ENCODE measurements at regions not wholly inside any gene's neighbourhood (a gene's known extent, or its start where the extent isn't known, plus 50 kb on each side); places are given as distances from the start of the nearest gene placed in this dataset.

DNA sequence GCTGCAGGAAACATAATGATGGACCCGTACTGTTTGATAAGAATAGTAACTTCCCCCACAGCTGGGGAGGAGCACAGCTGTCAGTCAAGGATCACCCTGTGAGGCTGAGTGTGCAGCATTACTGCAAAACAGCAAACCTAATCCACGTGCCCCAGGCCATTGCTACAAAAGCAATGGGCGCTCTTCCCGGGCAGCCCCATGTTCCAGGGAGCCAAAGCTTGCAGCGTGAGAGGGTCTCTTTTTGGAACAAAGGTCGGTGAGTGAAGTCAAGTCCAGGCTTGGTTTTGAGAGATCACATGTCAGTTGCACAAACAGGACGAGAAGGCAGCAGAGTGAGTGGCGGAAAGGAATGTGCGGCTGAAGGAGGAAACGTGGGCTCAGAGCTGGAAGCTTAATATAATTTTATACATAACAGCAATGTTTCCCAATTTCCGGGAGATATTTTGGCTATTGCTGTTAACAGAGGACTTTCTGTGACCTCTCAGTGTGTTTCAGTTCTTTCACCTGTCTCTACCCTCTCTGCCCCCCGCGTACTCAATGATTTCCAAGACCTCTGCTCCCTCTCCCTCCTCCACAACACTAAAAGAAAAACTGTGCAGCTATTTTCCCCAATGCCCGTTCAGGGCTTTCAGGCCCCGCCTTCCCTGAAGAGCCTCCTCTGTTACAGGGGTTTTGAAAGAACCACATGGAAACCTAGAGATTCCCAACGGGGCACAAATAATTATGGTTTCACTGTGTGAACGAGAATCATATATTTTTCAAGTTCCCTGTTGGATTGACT is 128.9 kb downstream of the MTPAP start:
- RAD21 ChIA-PET (ENCODE audit: unreplicated experiment): interaction anchor here (0.8 kb wide), 1 partner anchor 69 kb away, joined by 3 read pairs; no protein-coding TSS in a partner anchor

More for the DNA sequence above, 128.9 kb downstream of the MTPAP start:
- CTCF ChIA-PET: interaction anchor here (0.7 kb wide), 1 partner anchor 21 kb away, joined by 3 read pairs; no protein-coding TSS in a partner anchor
- Histone ChIP-seq H3K4me1 (ENCODE audit: control insufficient read depth, insufficient read depth, low read length) (peaks cover 3% of the 10 kb centered on the region; the same call in 1 of the 2 replicates), H3K4me2 (ENCODE audit: control insufficient read depth, insufficient read depth) (peak overlapping the region; percentile 39; the same call in 1 of the 2 replicates), H3K79me2 (ENCODE audit: control insufficient read depth, insufficient read depth, low read length) (no peaks in the 10 kb centered on the region), H2AFZ (ENCODE audit: control insufficient read depth, low read depth, low read length) (peak overlapping the region; percentile 30; the same call in 1 of the 2 replicates), H3K36me3 (ENCODE audit: control insufficient read depth in 2 of 2, insufficient read depth in 2 of 2, low read length in 1 of 2) (no peaks in the 10 kb centered on the region), H4K20me1 (ENCODE audit: control insufficient read depth, insufficient read depth) (no peaks in the 10 kb centered on the region; the same call in 1 of the 2 replicates), H3K9ac (ENCODE audit: control insufficient read depth, insufficient read depth, low read length) (no peak overlapping the region), H3K27me3 (replicated peaks in 1 of 2; ENCODE audit: control insufficient read depth in 2 of 2, insufficient read depth in 2 of 2, low read length in 1 of 2) (no peaks in the 10 kb centered on the region), H3K27ac (ENCODE audit: control insufficient read depth, insufficient read depth) (no peak overlapping the region), H3K9me3 (replicated peaks; ENCODE audit: control insufficient read depth, insufficient read depth, low read length) (no peaks in the 10 kb centered on the region), H3K4me3 (no peak overlapping the region)
- in situ Hi-C loops (cut with MboI): no loop called here
- FAIRE-seq: no peak
- SMC1A ChIA-PET (ENCODE audit: uncharacterized antibody, unreplicated experiment): interaction anchor here (0.7 kb wide), 1 partner anchor 1189 kb away, joined by 3 read pairs; no protein-coding TSS in a partner anchor
- POLR2A ChIA-PET: no interaction called here
- WGBS (ENCODE audit: insufficient coverage, insufficient replicate concordance, low lambda C conversion rate, missing lambda C conversion rate): 14% methylated on average over 17 of the region's 17 CpGs
- ATAC-seq: no peak
- TF ChIP-seq MXI1 (IDR thresholded peaks at IDR 0.05; ENCODE audit: low read depth, low read length) (no peak), YY1 (IDR thresholded peaks at IDR 0.05; ENCODE audit: low read depth, low read length) (no peak), HDAC6 (IDR thresholded peaks at IDR 0.05; ENCODE audit: unreplicated experiment) (no peak), MYC (IDR thresholded peaks at IDR 0.05; ENCODE audit: insufficient read depth, insufficient read length, insufficient replicate concordance, low read length, severe bottlenecking) (no peak), HSF1 (IDR thresholded peaks at IDR 0.05; ENCODE audit: low read depth, low read length) (no peak), PKNOX1 (IDR thresholded peaks at IDR 0.05) (peak; percentile 84), NRF1 (conservative IDR thresholded peaks at IDR 0.05; ENCODE audit: low read depth, low read length) (no peak), CHD4 (IDR thresholded peaks at IDR 0.05) (no peak), PBX3 (IDR thresholded peaks at IDR 0.05; ENCODE audit: insufficient replicate concordance, low read depth, low read length) (peak; percentile 60), RCOR1 (conservative IDR thresholded peaks at IDR 0.05; ENCODE audit: low read depth, low read length) (no peak), MTA3 (IDR thresholded peaks at IDR 0.05; ENCODE audit: borderline replicate concordance, low read length) (no peak), EP300 (IDR thresholded peaks at IDR 0.05; ENCODE audit: borderline replicate concordance in 1 of 2, control insufficient read depth in 1 of 2, low read depth in 2 of 2, low read length in 2 of 2) (no peak), POLR2AphosphoS2 (IDR thresholded peaks at IDR 0.05; ENCODE audit: low read depth, low read length) (no peak)
- no peak for DNase-seq (ENCODE audit: low read depth, low spot score)
- intact Hi-C loops (cut with micrococcal nuclease; ENCODE audit: unreplicated experiment): no loop called here
- BruUV-seq (replicated peaks): no TSS peak

All from GM12878 (cell line).